ENCODE measurements at regions not wholly inside any gene's neighbourhood (a gene's known extent, or its start where the extent isn't known, plus 50 kb on each side); places are given as distances from the start of the nearest gene placed in this dataset.
"Not testable (repeated sequence)": the region's sequence is repeated elsewhere in the genome, so short reads cannot be mapped to it uniquely, and the experiment has no call there.

- intact Hi-C loops (cut with micrococcal nuclease): not testable (repeated sequence)
These were observed 222.7 kb upstream of the SEMA3C start for GRCh38 chr7:81141257-81142205.

DNA sequence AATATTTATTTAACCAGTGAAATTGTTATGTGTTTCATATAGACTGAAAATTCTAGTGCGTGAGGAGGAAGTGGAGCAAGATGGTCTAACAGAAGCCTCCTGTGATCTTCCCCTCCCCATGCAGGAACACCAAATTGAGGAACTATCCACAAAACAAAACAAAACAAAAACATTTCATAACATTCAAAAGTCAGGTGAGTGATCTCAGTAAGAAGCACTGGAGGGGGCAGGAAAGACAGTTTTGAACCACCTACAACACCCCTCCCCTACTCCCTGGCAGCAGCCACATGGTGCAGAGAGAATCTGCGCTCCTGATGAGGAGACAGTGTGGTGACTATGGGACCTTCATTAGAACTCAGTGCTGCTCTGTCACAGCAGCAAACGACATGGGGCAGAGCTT, 221.9 kb upstream of the SEMA3C start:
- intact Hi-C loops (cut with micrococcal nuclease): no loop called here

GRCh38 chr7:81140252-81140651, 221.4 kb upstream of the SEMA3C start:
- intact Hi-C loops (cut with micrococcal nuclease): no loop called here

DNA sequence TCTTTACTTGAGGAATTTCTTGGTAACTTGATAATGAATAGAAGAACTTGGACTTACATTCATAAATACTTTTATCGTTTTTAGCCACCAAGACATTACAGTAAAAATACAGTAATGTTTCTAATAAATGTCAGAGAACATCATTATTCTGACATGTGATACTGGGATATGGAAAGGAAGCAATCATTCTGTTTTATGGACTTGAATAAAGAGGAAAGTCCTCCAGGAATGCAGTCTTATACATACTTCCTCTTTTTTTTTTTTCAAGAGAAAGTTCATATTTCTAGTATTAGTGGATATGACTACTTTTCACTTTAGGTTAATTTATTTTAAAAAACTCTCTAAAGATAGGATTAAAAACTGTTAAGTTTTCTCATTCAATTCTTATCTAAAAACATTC, 220.0 kb upstream of the SEMA3C start:
- intact Hi-C loops (cut with micrococcal nuclease): no loop called here

DNA sequence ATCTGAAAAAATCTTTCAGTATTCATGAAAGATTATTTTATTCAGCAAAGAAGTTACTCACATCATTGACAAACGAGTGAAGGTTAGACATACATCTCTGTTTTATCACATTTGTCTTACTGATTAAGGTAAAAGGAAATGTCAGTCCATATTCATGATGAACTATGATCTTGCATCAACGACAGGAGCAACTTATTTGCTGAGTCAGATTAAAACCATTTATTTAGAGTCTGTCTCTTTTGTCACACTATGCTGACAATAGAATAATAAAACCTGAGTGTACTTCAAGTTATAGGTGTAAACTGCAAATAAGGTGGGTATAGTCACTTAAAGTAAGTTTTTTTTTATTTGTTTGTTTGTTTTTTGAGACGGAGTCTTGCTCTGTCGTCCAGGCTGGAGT, 216.5 kb upstream of the SEMA3C start:
- intact Hi-C loops (cut with micrococcal nuclease): no loop called here

DNA sequence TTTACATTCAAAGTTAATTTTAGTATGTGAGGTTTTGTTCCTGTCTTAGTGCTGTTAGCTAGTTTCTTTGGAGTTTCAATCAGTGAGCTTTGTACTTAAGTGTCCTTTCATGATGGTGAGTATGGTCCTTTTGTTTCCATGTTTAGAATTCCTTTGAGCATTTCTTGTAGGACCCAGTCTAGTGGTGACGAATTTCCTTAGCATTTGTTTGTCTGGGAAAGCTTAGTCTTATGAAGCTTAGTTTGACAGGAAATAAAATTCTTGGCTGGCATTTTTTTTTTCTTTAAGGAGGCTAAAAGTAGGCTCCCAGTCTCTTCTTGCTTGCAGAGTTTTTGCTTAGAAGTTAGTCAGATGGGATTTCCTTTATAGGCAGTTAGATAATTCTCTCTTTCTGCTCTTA, 209.2 kb upstream of the SEMA3C start:
- intact Hi-C loops (cut with micrococcal nuclease): no loop called here

GRCh38 chr7:81120803-81121202, 202.0 kb upstream of the SEMA3C start:
- intact Hi-C loops (cut with micrococcal nuclease): no loop called here

DNA sequence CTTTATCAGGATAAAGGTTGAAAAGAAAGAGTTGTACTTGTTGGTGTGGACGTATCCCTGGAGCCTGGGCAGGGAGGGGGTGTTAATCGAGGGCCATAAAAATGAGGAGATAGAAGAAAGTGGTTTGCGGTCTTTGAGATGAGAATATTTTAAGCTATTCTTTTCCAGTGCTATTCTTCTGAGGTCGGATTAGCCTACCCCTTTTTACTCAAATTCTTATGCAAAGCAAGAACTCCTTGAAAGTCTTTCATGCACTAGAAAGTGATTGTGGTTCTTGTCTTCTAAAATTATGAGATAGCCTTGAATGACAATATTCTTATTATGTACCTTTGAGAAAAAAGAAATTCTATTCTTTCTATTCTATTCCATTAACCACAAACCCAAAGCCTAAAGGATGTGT, 201.3 kb upstream of the SEMA3C start:
- intact Hi-C loops (cut with micrococcal nuclease): no loop called here

DNA sequence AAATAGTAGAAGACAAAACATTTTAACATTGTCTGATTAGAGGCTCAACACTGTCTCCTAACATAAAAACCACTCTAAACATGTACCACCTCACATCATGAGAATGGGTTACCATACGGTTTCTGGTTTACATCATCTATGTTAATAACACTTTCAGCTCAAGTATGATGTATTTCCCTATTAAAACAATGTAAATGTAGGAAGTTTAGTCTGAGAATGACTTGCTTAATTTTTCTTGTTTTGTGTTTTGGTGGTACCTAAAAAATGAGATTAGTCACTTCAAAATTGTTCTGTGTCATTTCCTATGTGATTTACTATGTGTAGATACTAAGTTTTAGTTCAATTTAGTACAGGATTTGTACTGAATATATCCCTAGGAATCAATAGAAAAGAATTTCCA, 195.8 kb upstream of the SEMA3C start:
- intact Hi-C loops (cut with micrococcal nuclease): no loop called here

DNA sequence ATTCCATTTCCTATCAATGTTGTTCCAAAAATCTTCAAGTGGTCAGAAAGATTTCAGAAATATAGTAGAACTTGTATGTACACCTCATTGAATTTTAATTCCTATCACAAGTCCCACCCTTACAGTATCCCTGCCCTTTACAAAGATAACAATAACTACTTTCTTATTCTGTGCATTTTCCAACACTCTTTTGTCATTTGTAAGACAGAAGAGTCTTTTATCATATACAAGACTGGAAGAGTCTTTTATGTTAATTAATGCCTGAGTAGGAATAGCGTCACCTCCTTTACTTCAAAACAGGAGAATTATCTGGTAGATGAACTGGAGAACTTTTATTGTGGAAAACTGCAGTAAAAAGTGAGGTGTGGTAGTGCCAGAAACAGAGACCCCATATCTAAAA, 193.9 kb upstream of the SEMA3C start:
- intact Hi-C loops (cut with micrococcal nuclease): no loop called here

GRCh38 chr7:81111781-81112540, 193.1 kb upstream of the SEMA3C start:
- intact Hi-C loops (cut with micrococcal nuclease): no loop called here

- intact Hi-C loops (cut with micrococcal nuclease): no loop called here
These were observed 192.5 kb upstream of the SEMA3C start for GRCh38 chr7:81111358-81111757.

DNA sequence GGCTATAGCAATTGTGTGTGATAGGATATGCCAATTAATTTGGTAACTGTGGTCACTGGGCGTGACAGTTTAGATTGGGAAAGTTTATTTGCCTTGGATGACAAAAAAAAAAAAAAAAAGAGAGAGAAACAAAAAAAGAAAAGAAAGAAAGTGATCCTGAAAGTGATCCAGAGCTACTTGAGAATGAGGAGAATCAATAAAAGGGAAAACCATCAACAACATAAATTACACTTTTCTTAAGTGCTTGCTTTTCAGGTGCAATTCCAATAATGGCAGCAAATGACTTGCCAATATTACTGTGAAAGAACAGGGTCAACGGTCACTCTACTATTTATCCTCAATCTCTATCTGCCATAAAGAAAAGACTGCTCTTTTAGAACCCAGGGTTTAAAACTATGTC, 191.8 kb upstream of the SEMA3C start:
- intact Hi-C loops (cut with micrococcal nuclease): no loop called here

DNA sequence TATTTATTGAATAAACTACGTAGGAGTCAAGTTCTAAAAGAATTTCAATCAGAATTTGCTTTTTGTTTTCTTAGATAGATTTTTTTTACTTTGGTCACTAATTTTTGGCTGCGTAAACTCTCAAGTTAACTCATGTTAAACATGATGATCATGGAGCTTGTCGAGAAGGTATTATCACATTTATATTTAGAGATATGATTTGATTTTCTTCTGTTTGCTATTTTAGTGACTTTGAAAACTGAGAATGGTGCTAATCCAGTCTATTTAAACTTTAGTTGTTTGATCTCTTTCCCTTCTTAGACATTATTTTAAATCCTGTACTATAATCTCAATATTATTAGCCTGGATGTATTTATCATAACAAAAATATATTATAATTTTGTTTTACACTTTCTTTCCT, 179.4 kb upstream of the SEMA3C start:
- intact Hi-C loops (cut with micrococcal nuclease): no loop called here

- intact Hi-C loops (cut with micrococcal nuclease): no loop called here
These were observed 176.1 kb upstream of the SEMA3C start for GRCh38 chr7:81094952-81095351.

DNA sequence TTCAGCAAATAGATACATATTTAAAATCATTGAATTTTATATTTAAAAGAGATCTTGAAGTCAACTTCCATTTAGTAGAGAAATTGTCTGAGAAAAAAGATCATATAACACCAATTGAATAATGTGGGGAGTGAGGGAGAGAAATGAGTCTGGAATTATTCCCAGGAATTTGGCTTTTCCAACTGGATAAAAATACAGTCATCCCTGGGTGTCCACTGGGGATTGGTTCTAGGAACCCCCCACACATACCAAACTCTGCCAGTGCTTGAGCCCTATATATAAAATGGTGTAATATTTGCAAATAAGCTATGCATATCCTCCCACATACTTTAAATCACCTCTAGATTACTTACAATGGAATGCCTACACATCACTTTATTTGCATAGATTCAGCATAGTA, 162.8 kb upstream of the SEMA3C start:
- intact Hi-C loops (cut with micrococcal nuclease): no loop called here

DNA sequence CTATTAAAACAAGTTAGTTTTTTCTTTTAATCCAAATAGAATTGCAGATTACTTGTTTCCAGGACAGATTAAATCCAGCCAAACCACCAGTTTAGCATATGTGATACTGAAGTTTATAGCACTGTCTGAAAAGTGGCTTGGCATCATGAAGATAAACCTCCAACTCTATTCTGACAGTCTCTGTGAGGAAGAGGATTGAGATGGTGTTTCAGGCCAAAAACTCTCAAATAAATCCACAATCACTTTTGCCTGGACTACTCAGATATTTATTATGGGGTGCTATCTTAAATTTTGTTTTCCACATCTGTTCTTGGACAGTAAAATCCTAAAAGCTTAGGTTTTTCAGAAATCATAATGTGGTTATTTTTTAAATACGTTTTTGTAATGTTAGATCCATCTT, 161.7 kb upstream of the SEMA3C start:
- intact Hi-C loops (cut with micrococcal nuclease): no loop called here

DNA sequence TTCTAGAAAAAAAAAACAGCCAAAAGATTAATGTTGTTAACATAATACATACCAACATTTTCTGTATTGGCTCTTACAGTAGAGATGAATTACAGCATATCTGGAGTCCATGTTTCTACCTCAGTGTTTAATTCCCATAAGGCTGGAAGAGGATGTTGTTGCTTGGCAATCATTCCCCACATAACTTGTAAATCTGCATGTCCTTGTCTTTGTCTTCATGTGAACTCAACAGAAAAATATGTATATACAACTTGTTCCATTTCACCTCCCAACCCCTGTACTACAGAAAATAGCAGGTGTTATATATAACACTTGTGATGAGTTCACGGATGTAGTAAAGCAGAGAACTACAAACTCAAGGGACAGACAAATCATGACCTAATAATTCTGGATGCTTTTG, 160.9 kb upstream of the SEMA3C start:
- intact Hi-C loops (cut with micrococcal nuclease): no loop called here

DNA sequence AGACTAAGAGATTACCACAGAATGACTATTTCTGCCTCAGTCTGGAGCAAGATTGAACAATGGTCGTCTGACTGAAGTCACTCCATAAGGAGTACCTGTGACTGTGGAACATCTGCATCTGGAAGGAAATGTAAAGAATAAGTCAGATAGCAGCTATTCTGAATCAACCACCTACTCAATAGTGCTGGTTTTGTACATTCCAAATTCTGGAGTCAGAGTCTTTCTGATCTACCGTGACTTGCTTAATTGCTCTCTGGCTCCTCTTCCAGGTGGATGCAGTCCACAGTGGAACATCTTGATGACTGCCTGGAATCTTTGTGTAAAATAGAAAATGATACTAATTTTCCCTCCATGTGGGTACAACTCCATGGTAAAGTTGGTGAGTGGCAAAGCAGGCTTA, 156.3 kb upstream of the SEMA3C start:
- intact Hi-C loops (cut with micrococcal nuclease): no loop called here

- intact Hi-C loops (cut with micrococcal nuclease): no loop called here
These were observed 155.6 kb upstream of the SEMA3C start for GRCh38 chr7:81074406-81074805.

DNA sequence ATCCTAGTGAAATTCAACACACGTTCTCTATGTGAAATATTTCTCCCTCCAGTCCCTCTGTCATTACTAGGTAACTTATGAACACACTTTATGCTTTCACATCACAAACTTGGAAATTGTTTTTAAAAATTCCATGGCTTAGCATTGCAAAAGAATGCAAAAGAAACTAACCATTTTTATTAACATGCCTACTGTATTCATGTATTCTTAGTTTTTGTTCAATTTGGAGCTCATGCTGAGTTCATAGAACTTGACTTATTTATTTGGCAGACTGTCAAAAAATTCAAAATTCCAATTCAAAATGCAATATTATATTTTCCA, 155.0 kb upstream of the SEMA3C start:
- intact Hi-C loops (cut with micrococcal nuclease): no loop called here

DNA sequence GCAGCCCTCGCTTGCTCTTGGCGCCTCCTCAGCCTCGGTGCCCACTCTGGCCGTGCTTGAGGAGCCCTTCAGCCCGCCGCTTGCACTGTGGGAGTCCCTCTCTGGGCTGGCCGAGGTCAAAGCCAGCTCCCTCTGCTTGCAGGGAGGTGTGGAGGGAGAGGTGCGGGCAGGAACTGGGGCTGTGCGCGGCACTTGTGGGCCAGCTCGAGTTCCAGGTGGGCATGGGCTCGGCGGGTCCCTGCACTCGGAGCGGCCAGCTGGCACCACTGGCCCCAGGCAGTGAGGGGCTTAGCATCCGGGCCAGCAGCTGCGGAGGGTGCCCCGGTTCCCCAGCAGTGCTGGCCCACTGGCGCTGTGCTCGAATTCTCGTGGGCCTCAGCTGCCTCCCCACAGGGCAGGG, 152.1 kb upstream of the SEMA3C start:
- intact Hi-C loops (cut with micrococcal nuclease): no loop called here

DNA sequence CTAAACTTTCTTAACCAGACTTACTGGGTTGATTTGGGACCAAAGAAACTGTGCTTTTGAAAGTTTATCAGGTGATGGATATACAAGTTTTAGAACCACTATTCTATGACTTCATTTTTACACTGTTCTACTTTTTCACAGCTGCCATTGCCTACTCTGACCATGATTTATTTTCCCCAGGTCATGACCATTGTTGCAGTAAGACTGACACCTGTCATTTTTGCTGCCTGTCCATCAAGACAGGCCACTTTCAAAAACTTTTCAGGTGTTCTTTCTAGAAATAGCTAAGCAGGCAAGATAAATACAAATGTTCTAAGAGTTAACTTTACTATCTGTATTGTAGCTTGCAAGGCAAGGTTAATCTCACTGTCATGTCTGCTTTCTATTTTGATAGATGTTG, 147.9 kb upstream of the SEMA3C start:
- intact Hi-C loops (cut with micrococcal nuclease): no loop called here
